Coronary artery (tissue), 2 donors: ENCODE measurements at regions not wholly inside any gene's neighbourhood (a gene's known extent, or its start where the extent isn't known, plus 50 kb on each side); places are given as distances from the start of the nearest gene placed in this dataset.
"Not testable (repeated sequence)": the region's sequence is repeated elsewhere in the genome, so short reads cannot be mapped to it uniquely, and the experiment has no call there.

Experiments used
- DNase-seq: peaks from one replicate; pipeline ENCODE4 v3.0.0-alpha.2; 2017; ENCODE audit warnings: low spot score
- H3K27ac ChIP-seq, 2 donors: fragments of 200-600 bp; sonication (generic); one replicate each; pipeline ENCODE4 v1.5.1; 2016 to 2019
- H3K4me3 ChIP-seq: fragments of 200-600 bp; sonication (generic); 2 replicates; pipeline ENCODE4 v1.5.1; 2016; ENCODE audit warnings: mild to moderate bottlenecking, moderate library complexity
- CTCF ChIP-seq: fragments of 200-600 bp; sonication (generic); IDR thresholded peaks from one replicate; pipeline ENCODE4 v1.5.1; 2019; ENCODE audit warnings: antibody characterized with exemption

GRCh38 chr1:192493584-192493983, 82.0 kb upstream of the RGS1 start:
- Histone ChIP-seq H3K4me3 (no peak overlapping the region), H3K27ac (no peak overlapping the region)

GRCh38 chr1:192496369-192497056, 79.1 kb upstream of the RGS1 start:
- no peak for DNase-seq
- TF ChIP-seq CTCF: no peak
- Histone ChIP-seq H3K4me3 (no peak overlapping the region), H3K27ac (no peak overlapping the region)

More at GRCh38 chr1:192493584-192493983, 82.0 kb upstream of the RGS1 start:
- no peak for DNase-seq
- no peak for TF ChIP-seq CTCF

GRCh38 chr1:192497214-192497794, 78.3 kb upstream of the RGS1 start:
- Histone ChIP-seq H3K4me3 (no peak overlapping the region), H3K27ac (no peak overlapping the region)
- TF ChIP-seq CTCF: no peak
- no peak for DNase-seq

GRCh38 chr1:192498092-192498491, 77.5 kb upstream of the RGS1 start:
- DNase-seq, H3K27ac ChIP-seq, H3K4me3 ChIP-seq: not testable (repeated sequence)

GRCh38 chr1:192499061-192499581, 76.5 kb upstream of the RGS1 start:
- H3K27ac ChIP-seq, DNase-seq, H3K4me3 ChIP-seq: not testable (repeated sequence)

GRCh38 chr1:192500541-192500940, 75.0 kb upstream of the RGS1 start:
- H3K27ac ChIP-seq, H3K4me3 ChIP-seq, DNase-seq: not testable (repeated sequence)

- DNase-seq: no peak
- no peak for TF ChIP-seq CTCF
- Histone ChIP-seq H3K27ac (no peak overlapping the region), H3K4me3 (no peak overlapping the region)
Measured at GRCh38 chr1:192506741-192507155, 68.8 kb upstream of the RGS1 start.

- no peak for TF ChIP-seq CTCF
- Histone ChIP-seq H3K27ac (no peak overlapping the region), H3K4me3 (no peak overlapping the region)
- DNase-seq: no peak
Measured at GRCh38 chr1:192512426-192513162, 63.0 kb upstream of the RGS1 start.
